Colonic mucosa (tissue), 4 donors: ENCODE measurements at regions not wholly inside any gene's neighbourhood (a gene's known extent, or its start where the extent isn't known, plus 50 kb on each side); places are given as distances from the start of the nearest gene placed in this dataset.

ENCODE experiments used
- DNase-seq: peaks from one replicate; pipeline ENCODE4 v3.0.0-alpha.2; 2020
- H3K27ac ChIP-seq: fragments of 200-600 bp; one replicate; pipeline ENCODE4 v1.8.0; 2021
- H3K27me3 ChIP-seq: fragments of 200-600 bp; one replicate; pipeline ENCODE4 v1.8.0; 2021
- H3K36me3 ChIP-seq: fragments of 200-600 bp; one replicate; pipeline ENCODE4 v1.8.0; 2021
- H3K4me1 ChIP-seq: fragments of 200-600 bp; one replicate; pipeline ENCODE4 v1.8.0; 2021; ENCODE audit warnings: mild to moderate bottlenecking
- H3K4me3 ChIP-seq: fragments of 200-600 bp; one replicate; pipeline ENCODE4 v1.8.0; 2021
- H3K9ac ChIP-seq, 2 donors: one replicate each; pipeline ENCODE4 v1.7.0; 2013; ENCODE audit warnings: control low read depth in 2 of 2, low read depth in 2 of 2, low read length in 2 of 2
- H3K9me3 ChIP-seq: fragments of 200-600 bp; one replicate; pipeline ENCODE4 v1.8.0; 2021
- CTCF ChIP-seq: fragments of 200-600 bp; IDR thresholded peaks from one replicate; pipeline ENCODE4 v1.8.0; 2022; ENCODE audit warnings: antibody characterized with exemption, mild to moderate bottlenecking
- intact Hi-C: fragments of 100-400 bp; cut with DNase I; formaldehyde crosslinking; loops from one replicate; pipeline ENCODE4 v1.14.1; 2022
- donor health status: healthy.
- donor health status: DM: no; HTN: no; CAD: no.
- donor health status: DM: no; HTN: no; CAD: no.

- Histone ChIP-seq H3K27ac (no peak overlapping the region), H3K4me3 (no peak overlapping the region), H3K9ac (no peak overlapping the region), H3K27me3 (no peaks in the 10 kb centered on the region), H3K4me1 (no peaks in the 10 kb centered on the region), H3K9me3 (no peaks in the 10 kb centered on the region), H3K36me3 (no peaks in the 10 kb centered on the region)
- intact Hi-C loops, result no loop called here
- DNase-seq, result no peak
- TF ChIP-seq CTCF, result no peak
These were observed 111.5 kb upstream of the LGALSL start for GRCh38 chr2:64342195-64343099.

- no peak overlapping the region for H3K4me3 ChIP-seq
- no peaks in the 10 kb centered on the region for H3K9me3 ChIP-seq
- no peak overlapping the region for H3K9ac ChIP-seq
- intact Hi-C loops, result no loop called here
- no peak for DNase-seq
- no peak for TF ChIP-seq CTCF
- no peaks in the 10 kb centered on the region for H3K27me3 ChIP-seq
- no peaks in the 10 kb centered on the region for H3K4me1 ChIP-seq
- no peaks in the 10 kb centered on the region for H3K36me3 ChIP-seq
- no peak overlapping the region for H3K27ac ChIP-seq
These were observed 108.9 kb upstream of the LGALSL start for GRCh38 chr2:64344999-64345576.

GRCh38 chr2:64345998-64346397, 108.0 kb upstream of the LGALSL start:
- intact Hi-C loops, result no loop called here
- TF ChIP-seq CTCF, result no peak
- Histone ChIP-seq H3K27me3 (no peaks in the 10 kb centered on the region), H3K4me1 (no peaks in the 10 kb centered on the region), H3K9ac (no peak overlapping the region), H3K36me3 (no peaks in the 10 kb centered on the region), H3K4me3 (no peak overlapping the region), H3K27ac (no peak overlapping the region), H3K9me3 (no peaks in the 10 kb centered on the region)
- no peak for DNase-seq

- DNase-seq, result no peak
- no peaks in the 10 kb centered on the region for H3K4me1 ChIP-seq
- H3K4me3 ChIP-seq, result no peak overlapping the region
- no peak for TF ChIP-seq CTCF
- H3K9ac ChIP-seq, result no peak overlapping the region
- H3K27ac ChIP-seq, result no peak overlapping the region
- H3K36me3 ChIP-seq, result no peaks in the 10 kb centered on the region
- H3K27me3 ChIP-seq, result no peaks in the 10 kb centered on the region
- H3K9me3 ChIP-seq, result no peaks in the 10 kb centered on the region
- intact Hi-C loops, result no loop called here
These were observed 105.4 kb upstream of the LGALSL start for GRCh38 chr2:64348386-64349130.

- TF ChIP-seq CTCF, result no peak
- no peak overlapping the region for H3K4me3 ChIP-seq
- H3K27ac ChIP-seq, result no peak overlapping the region
- H3K9ac ChIP-seq, result no peak overlapping the region
- no peaks in the 10 kb centered on the region for H3K4me1 ChIP-seq
- no peaks in the 10 kb centered on the region for H3K36me3 ChIP-seq
- DNase-seq, result no peak
- no peaks in the 10 kb centered on the region for H3K27me3 ChIP-seq
- H3K9me3 ChIP-seq, result no peaks in the 10 kb centered on the region
- intact Hi-C loops, result no loop called here
These were observed 104.8 kb upstream of the LGALSL start for GRCh38 chr2:64349131-64349530.
